ENCODE measurements at regions not wholly inside any gene's neighbourhood (a gene's known extent, or its start where the extent isn't known, plus 50 kb on each side); places are given as distances from the start of the nearest gene placed in this dataset.

DNA sequence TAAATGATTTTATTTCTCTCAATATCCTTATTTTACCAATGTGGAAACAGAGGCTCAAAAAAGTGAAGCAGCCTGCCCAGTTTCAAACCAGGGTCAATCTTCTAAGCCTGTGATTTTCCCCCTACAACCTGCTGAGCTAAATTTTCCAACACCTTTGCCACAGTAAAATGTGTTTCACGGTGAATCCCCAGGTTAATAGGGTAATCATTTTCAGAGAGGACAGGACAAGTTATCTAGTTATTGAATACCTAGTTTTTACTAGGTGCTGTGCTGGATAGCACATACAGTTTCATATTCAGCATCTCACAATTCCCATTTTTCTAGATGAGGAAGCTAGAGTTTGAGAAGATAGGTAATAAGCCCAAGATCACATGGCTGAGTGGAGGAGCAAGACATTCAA is 236.6 kb downstream of the PTH2R start:
- no peak for TF ChIP-seq CTCF (IDR thresholded peaks at IDR 0.05; ENCODE audit: partially characterized antibody, unreplicated experiment)
- H3K4me1 Mint-ChIP-seq (ENCODE audit: low read depth, unreplicated experiment), result no peaks in the 10 kb centered on the region

DNA sequence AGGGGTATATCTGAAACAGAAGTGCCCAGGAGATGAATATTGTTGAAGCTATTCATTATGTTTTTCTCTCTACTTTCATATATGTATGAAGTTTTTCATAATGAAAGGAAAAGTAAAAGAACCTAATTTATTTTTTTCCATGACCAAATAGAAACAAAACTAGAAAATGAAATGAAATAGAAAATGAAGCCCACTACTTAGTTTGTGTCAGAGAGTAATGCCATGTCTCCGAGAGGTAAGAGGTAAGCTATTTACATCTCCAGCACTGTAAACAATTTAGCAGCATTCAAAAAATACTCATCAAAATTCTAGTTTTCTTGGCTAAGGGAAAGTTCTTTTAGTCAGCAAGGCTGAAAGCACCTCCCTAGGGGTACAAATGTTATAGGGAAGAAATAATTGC is 238.6 kb downstream of the PTH2R start:
- Mint-ChIP-seq H3K27ac (ENCODE audit: unreplicated experiment) (no peak overlapping the region), H3K36me3 (ENCODE audit: unreplicated experiment) (no peaks in the 10 kb centered on the region), H3K27me3 (ENCODE audit: unreplicated experiment) (no peaks in the 10 kb centered on the region), H3K4me1 (ENCODE audit: low read depth, unreplicated experiment) (no peaks in the 10 kb centered on the region), H3K9me3 (ENCODE audit: unreplicated experiment) (no peaks in the 10 kb centered on the region), H3K4me3 (ENCODE audit: unreplicated experiment) (no peak overlapping the region)
- TF ChIP-seq CTCF (IDR thresholded peaks at IDR 0.05; ENCODE audit: partially characterized antibody, unreplicated experiment), result no peak
- no peak for DNase-seq

More for the DNA sequence above, 236.6 kb downstream of the PTH2R start:
- Mint-ChIP-seq H3K27ac (ENCODE audit: unreplicated experiment) (no peak overlapping the region), H3K36me3 (ENCODE audit: unreplicated experiment) (no peaks in the 10 kb centered on the region), H3K9me3 (ENCODE audit: unreplicated experiment) (no peaks in the 10 kb centered on the region), H3K27me3 (ENCODE audit: unreplicated experiment) (no peaks in the 10 kb centered on the region), H3K4me3 (ENCODE audit: unreplicated experiment) (no peak overlapping the region)
- no peak for DNase-seq

- H3K27ac Mint-ChIP-seq (ENCODE audit: unreplicated experiment), result no peak overlapping the region
- TF ChIP-seq CTCF (IDR thresholded peaks at IDR 0.05; ENCODE audit: partially characterized antibody, unreplicated experiment), result no peak
- no peak for DNase-seq
- no peaks in the 10 kb centered on the region for H3K36me3 Mint-ChIP-seq (ENCODE audit: unreplicated experiment)
- no peak overlapping the region for H3K4me3 Mint-ChIP-seq (ENCODE audit: unreplicated experiment)
- no peaks in the 10 kb centered on the region for H3K9me3 Mint-ChIP-seq (ENCODE audit: unreplicated experiment)
- no peaks in the 10 kb centered on the region for H3K4me1 Mint-ChIP-seq (ENCODE audit: low read depth, unreplicated experiment)
- H3K27me3 Mint-ChIP-seq (ENCODE audit: unreplicated experiment), result no peaks in the 10 kb centered on the region
These were observed 241.8 kb downstream of the PTH2R start for GRCh38 chr2:208648368-208648767.

GRCh38 chr2:208653383-208653782 is 246.8 kb downstream of the PTH2R start:
- TF ChIP-seq CTCF (IDR thresholded peaks at IDR 0.05; ENCODE audit: partially characterized antibody, unreplicated experiment), result no peak
- Mint-ChIP-seq H3K4me1 (ENCODE audit: low read depth, unreplicated experiment) (no peaks in the 10 kb centered on the region), H3K9me3 (ENCODE audit: unreplicated experiment) (no peaks in the 10 kb centered on the region)

DNA sequence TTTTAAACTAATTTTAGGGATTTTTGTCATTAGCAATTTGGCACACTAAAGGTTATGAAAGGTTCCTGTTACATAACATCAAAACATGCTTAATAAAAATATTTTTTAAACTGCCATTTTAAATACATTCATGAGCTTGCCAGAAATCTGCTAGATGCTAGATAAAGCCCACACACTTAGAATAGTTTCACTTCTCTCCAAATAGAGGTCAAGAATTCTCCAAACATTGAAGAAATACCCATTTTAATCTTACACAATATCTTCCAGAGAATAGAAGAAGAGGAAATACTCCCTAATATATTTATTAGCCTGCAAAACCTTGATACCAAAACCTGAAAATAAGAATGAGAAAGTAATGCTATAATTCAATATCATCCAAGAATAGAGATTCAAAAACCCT is 247.5 kb downstream of the PTH2R start:
- Mint-ChIP-seq H3K27ac (ENCODE audit: unreplicated experiment) (no peak overlapping the region), H3K4me3 (ENCODE audit: unreplicated experiment) (no peak overlapping the region), H3K36me3 (ENCODE audit: unreplicated experiment) (no peaks in the 10 kb centered on the region), H3K27me3 (ENCODE audit: unreplicated experiment) (no peaks in the 10 kb centered on the region), H3K4me1 (ENCODE audit: low read depth, unreplicated experiment) (no peaks in the 10 kb centered on the region), H3K9me3 (ENCODE audit: unreplicated experiment) (no peaks in the 10 kb centered on the region)
- no peak for TF ChIP-seq CTCF (IDR thresholded peaks at IDR 0.05; ENCODE audit: partially characterized antibody, unreplicated experiment)
- DNase-seq, result no peak

More at GRCh38 chr2:208653383-208653782, 246.8 kb downstream of the PTH2R start:
- Mint-ChIP-seq H3K4me3 (ENCODE audit: unreplicated experiment) (no peak overlapping the region), H3K36me3 (ENCODE audit: unreplicated experiment) (no peaks in the 10 kb centered on the region), H3K27me3 (ENCODE audit: unreplicated experiment) (no peaks in the 10 kb centered on the region), H3K27ac (ENCODE audit: unreplicated experiment) (no peak overlapping the region)
- no peak for DNase-seq
